CD14-positive monocyte (primary cell): ENCODE measurements at regions not wholly inside any gene's neighbourhood (a gene's known extent, or its start where the extent isn't known, plus 50 kb on each side); places are given as distances from the start of the nearest gene placed in this dataset.

Experiments used
- DNase-seq, 3 donors: peaks; one replicate each; pipeline ENCODE4 v3.0.0-alpha.2; 2011 to 2022
- H2AFZ ChIP-seq: 2 replicates; pipeline ENCODE4 v1.6.0; 2012; ENCODE audit warnings: mild to moderate bottlenecking, low read depth, low read length, inconsistent platforms; ENCODE audit not compliant: insufficient read depth, poor library complexity, severe bottlenecking
- H3K27ac ChIP-seq, 2 donors: 1 replicate in 1 of 2; 2 replicates in 1 of 2; pipeline ENCODE4 v1.5.1; 2012 to 2013; ENCODE audit warnings: low read length in 2 of 2, control low read depth in 1 of 2, inconsistent platforms in 1 of 2, low read depth in 1 of 2, mild to moderate bottlenecking in 1 of 2
- H3K27me3 ChIP-seq, 2 donors: one replicate each; pipeline versions ENCODE4 v1.6.0 to v1.6.1; 2011 to 2013; ENCODE audit warnings: low read length in 2 of 2; ENCODE audit not compliant: control insufficient read depth in 2 of 2, insufficient read depth in 2 of 2
- H3K36me3 ChIP-seq, 2 donors: replicated peaks in 1 of 2; 1 replicate in 1 of 2; 2 replicates in 1 of 2; pipeline versions ENCODE4 v1.5.1 to v1.6.1; 2012 to 2013; ENCODE audit warnings: low read length in 2 of 2, control low read depth in 1 of 2, inconsistent platforms in 1 of 2, mild to moderate bottlenecking in 1 of 2; ENCODE audit not compliant: insufficient read depth in 2 of 2, control insufficient read depth in 1 of 2
- H3K4me1 ChIP-seq, 2 donors: 1 replicate in 1 of 2; 2 replicates in 1 of 2; pipeline versions ENCODE4 v1.5.1 to v1.6.1; 2012 to 2013; ENCODE audit warnings: low read length in 2 of 2, control low read depth in 1 of 2, inconsistent platforms in 1 of 2, mild to moderate bottlenecking in 1 of 2, moderate library complexity in 1 of 2; ENCODE audit not compliant: insufficient read depth in 2 of 2, control insufficient read depth in 1 of 2
- H3K4me2 ChIP-seq: replicated peaks from 2 replicates; pipeline ENCODE3; 2012; ENCODE audit warnings: low read length, moderate library complexity, mild to moderate bottlenecking; ENCODE audit not compliant: poor library complexity, severe bottlenecking; ENCODE audit errors: extremely low read depth
- H3K4me3 ChIP-seq, 3 experiments: fragments of 200-600 bp in 1 of 3; sonication (generic) in 1 of 3; replicated peaks in 1 of 3; 1 replicate in 2 of 3; 2 replicates in 1 of 3; pipeline ENCODE4 v1.5.1; 2011 to 2013; ENCODE audit warnings: low read length in 3 of 3, mild to moderate bottlenecking in 3 of 3, control low read depth in 2 of 3, low read depth in 2 of 3, inconsistent platforms in 1 of 3, moderate library complexity in 1 of 3
- H3K79me2 ChIP-seq: 2 replicates; pipeline ENCODE4 v1.6.0; 2012; ENCODE audit warnings: mild to moderate bottlenecking, control low read depth, inconsistent platforms, low read length, moderate library complexity; ENCODE audit not compliant: insufficient read depth
- H3K9ac ChIP-seq: 2 replicates; pipeline ENCODE4 v1.6.0; 2017; ENCODE audit warnings: low read length, mild to moderate bottlenecking; ENCODE audit not compliant: insufficient read depth, poor library complexity, severe bottlenecking
- H3K9me3 ChIP-seq, 2 donors: replicated peaks in 1 of 2; 1 replicate in 1 of 2; 2 replicates in 1 of 2; pipeline versions ENCODE4 v1.5.1 to v1.6.1; 2012 to 2013; ENCODE audit warnings: low read length in 2 of 2, control low read depth in 1 of 2; ENCODE audit not compliant: control insufficient read depth in 1 of 2, insufficient read depth in 1 of 2
- H4K20me1 ChIP-seq: 2 replicates; pipeline ENCODE4 v1.6.0; 2012; ENCODE audit warnings: mild to moderate bottlenecking, low read length, control low read depth, moderate library complexity; ENCODE audit not compliant: insufficient read depth
- H3K27ac Mint-ChIP-seq, 7 donors: one replicate each; pipeline ENCODE4 v1.8.0; 2020; ENCODE audit warnings: mild to moderate bottlenecking in 7 of 7, mixed read lengths in 7 of 7, moderate library complexity in 6 of 7, inconsistent platforms in 2 of 7
- H3K27me3 Mint-ChIP-seq, 3 donors: one replicate each; pipeline ENCODE4 v1.8.0; 2021 to 2022; ENCODE audit warnings: low read depth in 3 of 3, mild to moderate bottlenecking in 3 of 3, mixed read lengths in 3 of 3, moderate library complexity in 3 of 3, inconsistent platforms in 1 of 3
- H3K36me3 Mint-ChIP-seq, 2 donors: one replicate each; pipeline ENCODE4 v1.8.0; 2020; ENCODE audit warnings: mixed read lengths in 2 of 2, inconsistent platforms in 1 of 2, mild to moderate bottlenecking in 1 of 2
- H3K4me1 Mint-ChIP-seq: one replicate; pipeline ENCODE4 v1.8.0; 2020; ENCODE audit warnings: mild to moderate bottlenecking, mixed read lengths
- H3K4me3 Mint-ChIP-seq, 2 donors: one replicate each; pipeline ENCODE4 v1.8.0; 2020; ENCODE audit warnings: mild to moderate bottlenecking in 2 of 2, mixed read lengths in 2 of 2, moderate library complexity in 1 of 2
- H3K9me3 Mint-ChIP-seq, 7 donors: one replicate each; pipeline ENCODE4 v1.8.0; 2020 to 2022; ENCODE audit warnings: mixed read lengths in 7 of 7, mild to moderate bottlenecking in 6 of 7, moderate library complexity in 6 of 7, inconsistent platforms in 2 of 7
- WGBS: methylation state at CpG from one replicate; pipeline ENCODE4 v1.1.5; 2013; ENCODE audit warnings: missing lambda C conversion rate; ENCODE audit not compliant: insufficient coverage; 5-methylcytosine and 5-hydroxymethylcytosine counted together
- intact Hi-C, 2 donors: fragments of 100-400 bp; cut with micrococcal nuclease; formaldehyde crosslinking; loops; one replicate each; pipeline versions ENCODE4 v1.15.0 to v1.15.1; 2023
- TF ChIP-seq, protein P1 (sequence below): fragments of 200-600 bp; IDR thresholded peaks from one replicate; pipeline ENCODE4 v1.8.0; 2022; ENCODE audit warnings: antibody characterized with exemption, mild to moderate bottlenecking

GRCh38 chr11:70762810-70763209, 364.5 kb downstream of the CTTN start:
- no peaks in the 10 kb centered on the region for H3K36me3 ChIP-seq
- no peak overlapping the region for H3K9ac ChIP-seq
- H3K27ac ChIP-seq, result no peak overlapping the region
- intact Hi-C loops, result no loop called here
- no peak overlapping the region for H3K4me2 ChIP-seq
- H3K4me3 ChIP-seq, result no peak overlapping the region
- WGBS, result 93% methylated on average over 3 of the region's 7 CpGs
- Mint-ChIP-seq H3K36me3 (no peaks in the 10 kb centered on the region), H3K9me3 (peaks cover 0 to 12% (median 3%) of the 10 kb centered on the region in 7 donors), H3K27me3 (peaks cover 2 to 11% (median 7%) of the 10 kb centered on the region in 3 donors), H3K4me3 (no peak overlapping the region), H3K27ac (peak overlapping the region in 1 of 7 donors; percentile 4), H3K4me1 (no peaks in the 10 kb centered on the region)
- H3K27me3 ChIP-seq, result no peaks in the 10 kb centered on the region
- H2AFZ ChIP-seq, result no peak overlapping the region
- DNase-seq, result no peak
- H3K79me2 ChIP-seq, result no peaks in the 10 kb centered on the region
- H3K9me3 ChIP-seq, result no peaks in the 10 kb centered on the region
- no peaks in the 10 kb centered on the region for H3K4me1 ChIP-seq
- TF ChIP-seq, protein P1, sequence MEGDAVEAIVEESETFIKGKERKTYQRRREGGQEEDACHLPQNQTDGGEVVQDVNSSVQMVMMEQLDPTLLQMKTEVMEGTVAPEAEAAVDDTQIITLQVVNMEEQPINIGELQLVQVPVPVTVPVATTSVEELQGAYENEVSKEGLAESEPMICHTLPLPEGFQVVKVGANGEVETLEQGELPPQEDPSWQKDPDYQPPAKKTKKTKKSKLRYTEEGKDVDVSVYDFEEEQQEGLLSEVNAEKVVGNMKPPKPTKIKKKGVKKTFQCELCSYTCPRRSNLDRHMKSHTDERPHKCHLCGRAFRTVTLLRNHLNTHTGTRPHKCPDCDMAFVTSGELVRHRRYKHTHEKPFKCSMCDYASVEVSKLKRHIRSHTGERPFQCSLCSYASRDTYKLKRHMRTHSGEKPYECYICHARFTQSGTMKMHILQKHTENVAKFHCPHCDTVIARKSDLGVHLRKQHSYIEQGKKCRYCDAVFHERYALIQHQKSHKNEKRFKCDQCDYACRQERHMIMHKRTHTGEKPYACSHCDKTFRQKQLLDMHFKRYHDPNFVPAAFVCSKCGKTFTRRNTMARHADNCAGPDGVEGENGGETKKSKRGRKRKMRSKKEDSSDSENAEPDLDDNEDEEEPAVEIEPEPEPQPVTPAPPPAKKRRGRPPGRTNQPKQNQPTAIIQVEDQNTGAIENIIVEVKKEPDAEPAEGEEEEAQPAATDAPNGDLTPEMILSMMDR, result no peak
- no peaks in the 10 kb centered on the region for H4K20me1 ChIP-seq

DNA sequence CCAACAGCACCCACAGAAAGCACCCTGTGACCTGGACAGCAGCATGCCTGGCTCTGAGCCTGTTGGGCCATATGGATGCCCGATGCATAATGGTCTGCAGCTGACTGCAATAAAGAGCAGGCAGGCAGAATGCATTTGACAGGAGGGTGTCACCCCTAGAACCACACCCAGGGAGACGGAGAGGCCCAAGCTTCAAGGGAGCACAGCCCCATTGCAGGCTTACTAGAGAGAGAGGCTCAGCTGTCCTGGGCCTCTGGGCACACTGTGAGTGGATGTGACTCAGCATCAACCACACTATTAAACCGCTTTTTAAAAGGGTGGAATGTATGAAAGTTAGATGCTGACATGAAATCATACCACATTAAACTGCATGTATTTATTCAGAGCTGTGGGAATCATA, 365.3 kb downstream of the CTTN start:
- H3K9me3 ChIP-seq, result no peaks in the 10 kb centered on the region
- Mint-ChIP-seq H3K27me3 (peaks cover 2 to 12% (median 7%) of the 10 kb centered on the region in 3 donors), H3K9me3 (peaks cover 0 to 12% (median 3%) of the 10 kb centered on the region in 7 donors), H3K36me3 (no peaks in the 10 kb centered on the region), H3K4me3 (no peak overlapping the region), H3K4me1 (no peaks in the 10 kb centered on the region), H3K27ac (no peak overlapping the region)
- H3K27me3 ChIP-seq, result no peaks in the 10 kb centered on the region
- no CpG with 5 or more reads among the region's 3 CpGs for WGBS
- TF ChIP-seq, protein P1, result no peak
- no peaks in the 10 kb centered on the region for H3K79me2 ChIP-seq
- H2AFZ ChIP-seq, result no peak overlapping the region
- no peaks in the 10 kb centered on the region for H4K20me1 ChIP-seq
- no peak overlapping the region for H3K9ac ChIP-seq
- no peak overlapping the region for H3K27ac ChIP-seq
- no peak overlapping the region for H3K4me2 ChIP-seq
- H3K4me3 ChIP-seq, result no peak overlapping the region
- H3K4me1 ChIP-seq, result no peaks in the 10 kb centered on the region
- no peak for DNase-seq
- no peaks in the 10 kb centered on the region for H3K36me3 ChIP-seq
- intact Hi-C loops, result no loop called here
